HepG2 (cell line): ENCODE measurements at regions not wholly inside any gene's neighbourhood (a gene's known extent, or its start where the extent isn't known, plus 50 kb on each side); places are given as distances from the start of the nearest gene placed in this dataset.
A peak's percentile ranks its signal among the peaks of the same experiment; 100 is the strongest.

Experiments used
- ATAC-seq: fragments of 200-7000 bp; cut with Tn5 transposase; 3 replicates; pipeline ENCODE4 v1.9.1; 2020; ENCODE audit warnings: mild to moderate bottlenecking, moderate library complexity
- BruUV-seq: library from RNA; stranded (reverse); fragments of 400-500 nt; replicated peaks from 2 replicates; lab custom pipeline; 2021; lab: Mats Ljungman, UMichigan
- CTCF ChIA-PET: fragments of 300-600 bp; formaldehyde crosslinking; extraction: SDS; loops from one replicate; lab custom pipeline; 2021; ENCODE audit warnings: low total read pairs, inconsistent platforms, low intra/inter-chr PET ratio; lab: Yijun Ruan, JAX
- POLR2A ChIA-PET: fragments of 350-600 bp; sonication (Branson Sonifier 250); formaldehyde crosslinking; loops from one replicate; lab custom pipeline; 2020; ENCODE audit warnings: antibody characterized with exemption, inconsistent platforms; lab: Yijun Ruan, JAX
- DNase-seq: peaks from one replicate; pipeline ENCODE4 v3.0.0-alpha.2; 2015; ENCODE audit warnings: low spot score
- FAIRE-seq: peaks from 3 replicates; lab custom pipeline; 2011; peaks lifted over from hg19 to GRCh38; lab: Jason Lieb, UNC
- H2AFZ ChIP-seq: one replicate; pipeline ENCODE4 v1.6.1; 2011; ENCODE audit warnings: low read length, inconsistent platforms
- H3K27ac ChIP-seq: fragments of 300-600 bp; 3 replicates; pipeline ENCODE4 v1.8.0; 2011; ENCODE audit warnings: mixed run types, mild to moderate bottlenecking, mixed read lengths, low read length, inconsistent platforms; ENCODE audit not compliant: insufficient read depth; ENCODE audit errors: extremely low read length
- H3K27me3 ChIP-seq, 2 experiments: fragments of 200-600 bp in 1 of 2; 2 replicates in 1 of 2; 3 replicates in 1 of 2; pipeline versions ENCODE4 v1.6.0 to v1.8.0; 2011; ENCODE audit warnings: low read length in 2 of 2, mild to moderate bottlenecking in 2 of 2, moderate library complexity in 2 of 2, inconsistent platforms in 1 of 2; ENCODE audit not compliant: insufficient read depth in 2 of 2, control insufficient read depth in 1 of 2
- H3K36me3 ChIP-seq, 2 experiments: fragments of 200-600 bp in 1 of 2; replicated peaks in 1 of 2; 2 replicates in 1 of 2; 3 replicates in 1 of 2; pipeline versions ENCODE4 v1.5.1 to v1.8.0; 2011; ENCODE audit warnings: low read length in 2 of 2, inconsistent platforms in 1 of 2; ENCODE audit not compliant: insufficient read depth in 2 of 2, control insufficient read depth in 1 of 2
- H3K4me1 ChIP-seq: 2 replicates; pipeline ENCODE4 v1.5.1; 2012; ENCODE audit warnings: low read length, inconsistent platforms; ENCODE audit not compliant: insufficient read depth
- H3K4me2 ChIP-seq: 2 replicates; pipeline ENCODE4 v1.6.0; 2011; ENCODE audit warnings: low read depth, low read length, inconsistent platforms
- H3K4me3 ChIP-seq, 3 experiments: fragments of 200-600 bp in 1 of 3; sonication (generic), shearing (Covaris generic) in 1 of 3; replicated peaks in 1 of 3; 2 replicates each; pipeline ENCODE4 v1.5.1; 2011 to 2016; ENCODE audit warnings: low read length in 3 of 3, inconsistent platforms in 2 of 3, low read depth in 2 of 3, mild to moderate bottlenecking in 2 of 3, control low read depth in 1 of 3, mixed read lengths in 1 of 3; ENCODE audit not compliant: insufficient read depth in 1 of 3
- H3K79me2 ChIP-seq: one replicate; pipeline ENCODE4 v1.6.1; 2011; ENCODE audit warnings: low read length, inconsistent platforms; ENCODE audit not compliant: insufficient read depth
- H3K9ac ChIP-seq: 2 replicates; pipeline ENCODE4 v1.6.0; 2011; ENCODE audit warnings: mild to moderate bottlenecking, low read depth, low read length, inconsistent platforms; ENCODE audit not compliant: insufficient read depth
- H3K9me3 ChIP-seq: 2 replicates; pipeline ENCODE4 v1.5.1; 2012; ENCODE audit warnings: mild to moderate bottlenecking, low read length
- H4K20me1 ChIP-seq: 2 replicates; pipeline ENCODE4 v1.6.0; 2011; ENCODE audit warnings: inconsistent platforms, mild to moderate bottlenecking, low read length, moderate library complexity; ENCODE audit not compliant: insufficient read depth
- HMGXB4 ChIP-seq, 2 experiments: sonication (generic) in 1 of 2; formaldehyde crosslinking in 1 of 2; IDR thresholded peaks; 2 replicates each; pipeline versions ENCODE4 v1.4.0 to v1.6.1; 2018 to 2020; ENCODE audit warnings: missing genetic modification reagents in 2 of 2, borderline replicate concordance in 1 of 2, low read depth in 1 of 2, mild to moderate bottlenecking in 1 of 2, missing biosample characterization in 1 of 2
- MBD4 ChIP-seq: IDR thresholded peaks from 2 replicates; pipeline ENCODE4 v1.6.1; 2012; ENCODE audit warnings: low read length, inconsistent platforms, borderline replicate concordance
- MYC ChIP-seq: sonication (generic); formaldehyde crosslinking; IDR thresholded peaks from 2 replicates; pipeline ENCODE4 v1.9.0; 2021; ENCODE audit warnings: missing genetic modification reagents, borderline replicate concordance
- THAP7 ChIP-seq: sonication (generic); formaldehyde crosslinking; IDR thresholded peaks from 2 replicates; pipeline ENCODE4 v1.8.1; 2023; ENCODE audit warnings: mild to moderate bottlenecking, missing genetic modification reagents
- ZNF468 ChIP-seq: sonication (generic); formaldehyde crosslinking; IDR thresholded peaks from 2 replicates; pipeline ENCODE4 v1.8.0; 2022; ENCODE audit warnings: mild to moderate bottlenecking, moderate library complexity, missing genetic modification reagents
- ZNF629 ChIP-seq: sonication (generic); formaldehyde crosslinking; conservative IDR thresholded peaks from 2 replicates; pipeline ENCODE4 v1.5.0; 2020; ENCODE audit warnings: missing genetic modification reagents
- WGBS: methylation state at CpG from one replicate; pipeline ENCODE4 v1.1.6; 2017; ENCODE audit warnings: low lambda C conversion rate; 5-methylcytosine and 5-hydroxymethylcytosine counted together
- in situ Hi-C: cut with HindIII; loops from 2 replicates; pipeline ENCODE4 v1.10.0; 2017; ENCODE audit warnings: low pct_unique_long_range_greater_than_20kb; ENCODE audit not compliant: extremely low pct_ligation_motif_present
- intact Hi-C: fragments of 100-400 bp; cut with micrococcal nuclease; formaldehyde crosslinking; loops from one replicate; pipeline ENCODE4 v1.10.0; 2022; ENCODE audit not compliant: unreplicated experiment

DNA sequence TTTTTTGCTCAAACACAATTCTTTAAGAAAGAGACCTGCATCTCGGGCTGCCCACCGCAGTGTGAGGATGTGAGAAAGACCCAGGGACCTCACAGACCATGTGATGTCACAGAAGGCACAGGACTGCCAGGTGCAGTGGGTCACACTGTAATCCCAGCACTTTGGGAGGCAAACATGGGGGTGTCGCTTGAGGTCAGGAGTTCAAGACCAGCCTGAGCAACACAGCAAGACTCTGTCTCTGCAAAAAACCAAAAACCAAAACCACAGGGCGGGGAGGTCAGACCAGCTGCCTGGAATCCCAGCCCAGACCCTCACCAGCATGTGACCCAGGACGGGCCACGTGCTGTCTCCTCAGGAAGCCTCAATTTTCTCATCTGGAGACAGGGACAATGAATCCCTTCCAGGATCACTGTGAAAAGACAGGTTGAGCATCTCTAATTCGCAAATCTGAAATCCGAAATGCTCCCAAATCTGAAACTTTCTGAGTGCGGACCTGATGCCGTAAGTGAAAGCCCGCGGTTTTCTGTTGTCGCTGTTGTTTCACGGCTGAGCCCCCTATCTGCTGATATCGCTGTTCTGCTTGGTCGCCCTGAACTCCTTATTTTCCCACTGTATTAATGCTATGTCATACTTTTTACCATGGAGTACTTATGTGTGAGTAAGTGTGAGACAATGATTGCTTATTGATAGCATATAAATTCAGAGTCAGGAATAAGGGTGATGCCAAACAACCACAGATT lies 159.5 kb upstream of the PTPN1 start (continued):
- TF ChIP-seq MYC (CRISPR knock-in tag) (0 out of 2 replicates have a peak, but pooled peaks have one; percentile 16), ZNF629 (CRISPR knock-in tag) (peak; percentile 59)

- Histone ChIP-seq H3K4me2 (no peak overlapping the region), H4K20me1 (no peaks in the 10 kb centered on the region), H3K4me3 (no peak overlapping the region), H3K27me3 (peaks cover 0 to 7% of the 10 kb centered on the region in 2 experiments; a peak in 4 of 5 replicates), H3K4me1 (peaks cover 88% of the 10 kb centered on the region), H3K79me2 (no peaks in the 10 kb centered on the region), H3K9ac (no peak overlapping the region), H2AFZ (no peak overlapping the region), H3K36me3 (no peaks in the 10 kb centered on the region), H3K27ac (no peak overlapping the region), H3K9me3 (no peaks in the 10 kb centered on the region)
- BruUV-seq, result no TSS peak
- DNase-seq, result no peak
- WGBS, result 82% methylated on average over 11 of the region's 11 CpGs
- no peak for FAIRE-seq
- no peak for ATAC-seq
- in situ Hi-C loops (no loop called here), intact Hi-C loops (no loop called here)
- TF ChIP-seq ZNF468 (CRISPR knock-in tag), result no peak
- ChIA-PET POLR2A (no interaction called here), CTCF (no interaction called here)
Measured at GRCh38 chr20:50351541-50351940, 158.6 kb upstream of the PTPN1 start.

- peak; percentile 84 for FAIRE-seq
- CTCF ChIA-PET, result no interaction called here
- in situ Hi-C loops, result no loop called here
- TF ChIP-seq MBD4 (no peak), THAP7 (CRISPR knock-in tag) (peak; percentile 74; the same call in 1 of the 2 replicates), HMGXB4 (CRISPR knock-in tag; IDR thresholded peaks at IDR 0.05; ENCODE audit: borderline replicate concordance in 1 of 2, low read depth in 1 of 2) (peak in 1 of 2 experiments; percentile 59; a peak in 2 of 4 replicates)
Measured at GRCh38 chr20:50353289-50353961, 156.8 kb upstream of the PTPN1 start.

More at GRCh38 chr20:50353289-50353961, 156.8 kb upstream of the PTPN1 start:
- POLR2A ChIA-PET, result interaction anchor here (0.9 to 1.5 kb wide), 5 partner anchors 13 to 165 kb away, joined by 3 to 7 read pairs (median 3); no protein-coding TSS in a partner anchor
- BruUV-seq, result no TSS peak
- H3K4me3 ChIP-seq, result peak overlapping the region; percentile 13 to 60 (median 24)
- H3K4me2 ChIP-seq, result peak overlapping the region; percentile 75
- DNase-seq (peak; percentile 61), ATAC-seq (peak; percentile 68)
- peak overlapping the region; percentile 2 for H3K27ac ChIP-seq
- WGBS, result 9% methylated on average over 16 of the region's 16 CpGs
- intact Hi-C loops, result no loop called here
- H3K9me3 ChIP-seq, result no peaks in the 10 kb centered on the region
- no peaks in the 10 kb centered on the region for H3K79me2 ChIP-seq
- H2AFZ ChIP-seq, result peak overlapping the region; percentile 32
- peak overlapping the region; percentile 35 for H3K9ac ChIP-seq
- no peaks in the 10 kb centered on the region for H4K20me1 ChIP-seq
- peaks cover 84% of the 10 kb centered on the region for H3K4me1 ChIP-seq
- H3K36me3 ChIP-seq, result no peaks in the 10 kb centered on the region
- H3K27me3 ChIP-seq, result peaks cover 6 to 23% of the 10 kb centered on the region in 2 experiments
